ENCODE measurements at regions not wholly inside any gene's neighbourhood (a gene's known extent, or its start where the extent isn't known, plus 50 kb on each side); places are given as distances from the start of the nearest gene placed in this dataset.

DNA sequence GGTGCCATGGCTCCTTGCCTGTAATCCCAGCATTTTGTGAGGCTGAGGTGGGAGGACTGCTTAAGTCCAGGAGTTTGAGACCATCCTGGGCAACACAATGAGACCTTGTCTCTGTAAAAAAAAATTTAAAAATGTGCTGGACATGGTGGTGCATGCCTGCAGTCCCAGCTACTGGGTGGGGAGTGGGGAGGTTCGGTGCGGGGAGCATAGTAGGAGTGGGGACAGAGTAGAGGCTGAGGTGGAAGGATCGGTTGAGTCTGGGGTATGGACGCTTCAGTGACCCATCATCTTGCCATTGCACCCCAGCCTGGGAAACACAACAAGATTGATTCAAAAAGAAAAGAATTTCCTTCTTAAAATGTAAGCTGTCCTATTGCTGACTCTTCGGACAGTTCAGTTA, 1490.0 kb upstream of the GBE1 start:
- H3K4me1 ChIP-seq (ENCODE audit: control insufficient read depth in 1 of 2, insufficient read depth in 2 of 2, low read length in 2 of 2) = no peaks in the 10 kb centered on the region
- Mint-ChIP-seq H3K27ac (no peak overlapping the region), H3K9me3 (peaks cover 2 to 11% (median 4%) of the 10 kb centered on the region in 7 donors), H3K27me3 (ENCODE audit: low read depth in 3 of 3) (no peaks in the 10 kb centered on the region), H3K4me3 (no peak overlapping the region), H3K36me3 (no peaks in the 10 kb centered on the region), H3K4me1 (no peaks in the 10 kb centered on the region)
- no peak for DNase-seq
- H2AFZ ChIP-seq (ENCODE audit: insufficient read depth, low read depth, low read length, poor library complexity, severe bottlenecking) = no peak overlapping the region
- H3K79me2 ChIP-seq (ENCODE audit: insufficient read depth, low read length) = no peaks in the 10 kb centered on the region
- H4K20me1 ChIP-seq (ENCODE audit: insufficient read depth, low read length) = no peaks in the 10 kb centered on the region
- intact Hi-C loops (cut with micrococcal nuclease) = no loop called here
- no peak overlapping the region for H3K4me3 ChIP-seq (replicated peaks in 1 of 3; ENCODE audit: low read depth in 2 of 3, low read length in 3 of 3)
- no peaks in the 10 kb centered on the region for H3K9me3 ChIP-seq (replicated peaks in 1 of 2; ENCODE audit: control insufficient read depth in 1 of 2, insufficient read depth in 1 of 2, low read length in 2 of 2)
- no peak overlapping the region for H3K4me2 ChIP-seq (replicated peaks; ENCODE audit: extremely low read depth, low read length, poor library complexity, severe bottlenecking)
- no peak overlapping the region for H3K9ac ChIP-seq (ENCODE audit: insufficient read depth, low read length, poor library complexity, severe bottlenecking)
- no peaks in the 10 kb centered on the region for H3K36me3 ChIP-seq (replicated peaks in 1 of 2; ENCODE audit: control insufficient read depth in 1 of 2, insufficient read depth in 2 of 2, low read length in 2 of 2)
- no peak overlapping the region for H3K27ac ChIP-seq (ENCODE audit: low read depth in 1 of 2, low read length in 2 of 2)
- H3K27me3 ChIP-seq (ENCODE audit: control insufficient read depth in 2 of 2, insufficient read depth in 2 of 2, low read length in 2 of 2) = no peaks in the 10 kb centered on the region
- 100% methylated on average over 2 of the region's 5 CpGs for WGBS (ENCODE audit: insufficient coverage)
- TF ChIP-seq CTCF (IDR thresholded peaks at IDR 0.05) = no peak

- no peak overlapping the region for H3K27ac ChIP-seq (ENCODE audit: low read depth in 1 of 2, low read length in 2 of 2)
- peaks cover 2 to 11% (median 4%) of the 10 kb centered on the region in 7 donors for H3K9me3 Mint-ChIP-seq
- no peak overlapping the region for H3K4me2 ChIP-seq (replicated peaks; ENCODE audit: extremely low read depth, low read length, poor library complexity, severe bottlenecking)
- no peaks in the 10 kb centered on the region for H3K36me3 Mint-ChIP-seq
- no peak overlapping the region for H3K9ac ChIP-seq (ENCODE audit: insufficient read depth, low read length, poor library complexity, severe bottlenecking)
- no peak for DNase-seq
- no peak overlapping the region for H2AFZ ChIP-seq (ENCODE audit: insufficient read depth, low read depth, low read length, poor library complexity, severe bottlenecking)
- no peaks in the 10 kb centered on the region for H3K4me1 ChIP-seq (ENCODE audit: control insufficient read depth in 1 of 2, insufficient read depth in 2 of 2, low read length in 2 of 2)
- H3K79me2 ChIP-seq (ENCODE audit: insufficient read depth, low read length) = no peaks in the 10 kb centered on the region
- H4K20me1 ChIP-seq (ENCODE audit: insufficient read depth, low read length) = no peaks in the 10 kb centered on the region
- WGBS (ENCODE audit: insufficient coverage) = no CpG with 5 or more reads among the region's 1 CpG
- H3K4me1 Mint-ChIP-seq = no peaks in the 10 kb centered on the region
- H3K4me3 ChIP-seq (replicated peaks in 1 of 3; ENCODE audit: low read depth in 2 of 3, low read length in 3 of 3) = no peak overlapping the region
- intact Hi-C loops (cut with micrococcal nuclease) = no loop called here
- H3K9me3 ChIP-seq (replicated peaks in 1 of 2; ENCODE audit: control insufficient read depth in 1 of 2, insufficient read depth in 1 of 2, low read length in 2 of 2) = no peaks in the 10 kb centered on the region
- no peaks in the 10 kb centered on the region for H3K36me3 ChIP-seq (replicated peaks in 1 of 2; ENCODE audit: control insufficient read depth in 1 of 2, insufficient read depth in 2 of 2, low read length in 2 of 2)
- H3K27me3 ChIP-seq (ENCODE audit: control insufficient read depth in 2 of 2, insufficient read depth in 2 of 2, low read length in 2 of 2) = no peaks in the 10 kb centered on the region
- TF ChIP-seq CTCF (IDR thresholded peaks at IDR 0.05) = no peak
- H3K27me3 Mint-ChIP-seq (ENCODE audit: low read depth in 3 of 3) = no peaks in the 10 kb centered on the region
- no peak overlapping the region for H3K4me3 Mint-ChIP-seq
- no peak overlapping the region for H3K27ac Mint-ChIP-seq
Measured at GRCh38 chr3:83250613-83251012, 1489.2 kb upstream of the GBE1 start.

Measured in CD14-positive monocyte (primary cell).